Dedifferentiated amniotic fluid mesenchymal stem cell (primary cell): ENCODE measurements at regions not wholly inside any gene's neighbourhood (a gene's known extent, or its start where the extent isn't known, plus 50 kb on each side); places are given as distances from the start of the nearest gene placed in this dataset.

ENCODE experiments used
- DNase-seq: peaks from one replicate; pipeline ENCODE4 v3.0.0-alpha.2; 2016; ENCODE audit errors: extremely low spot score

DNA sequence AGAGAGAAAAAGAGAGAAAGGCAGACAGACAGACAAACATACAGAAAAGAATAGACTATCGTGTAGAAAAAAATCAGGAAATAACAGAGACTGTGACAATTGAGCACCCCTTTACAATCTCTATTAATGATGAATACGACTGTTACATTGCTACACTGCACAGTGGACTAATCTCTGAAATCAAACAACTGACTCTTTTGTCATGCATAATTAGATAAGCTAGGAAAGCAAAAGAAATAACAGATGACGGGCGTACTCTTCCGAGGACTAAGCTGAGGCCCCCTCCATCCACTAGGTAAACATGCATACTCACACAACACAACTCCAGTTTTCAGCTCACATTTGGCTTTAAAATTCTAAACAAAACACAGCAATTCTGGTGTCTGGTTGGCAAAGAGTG is 267.0 kb downstream of the NOL4 start:
- DNase-seq: no peak

DNA sequence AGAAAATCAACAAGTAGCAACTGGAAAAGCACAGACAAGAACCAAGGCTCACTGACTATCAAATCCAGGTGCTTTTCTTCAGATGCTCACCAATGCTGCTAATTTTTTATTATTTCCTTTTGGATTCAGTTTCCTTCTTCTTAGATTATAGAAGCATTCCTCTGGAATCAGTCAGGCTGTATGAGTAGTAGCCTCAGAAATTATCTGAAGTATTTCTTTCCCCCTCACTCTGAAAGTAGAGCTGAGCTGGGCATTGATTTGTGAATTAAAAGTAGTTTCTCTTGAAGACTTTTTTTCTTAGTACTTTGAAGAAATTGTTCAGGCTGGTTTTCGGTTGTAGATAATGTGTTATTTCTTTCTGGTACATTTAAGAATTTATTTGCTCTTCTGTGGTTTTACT is 273.7 kb downstream of the NOL4 start:
- peak; percentile 53 for DNase-seq

DNA sequence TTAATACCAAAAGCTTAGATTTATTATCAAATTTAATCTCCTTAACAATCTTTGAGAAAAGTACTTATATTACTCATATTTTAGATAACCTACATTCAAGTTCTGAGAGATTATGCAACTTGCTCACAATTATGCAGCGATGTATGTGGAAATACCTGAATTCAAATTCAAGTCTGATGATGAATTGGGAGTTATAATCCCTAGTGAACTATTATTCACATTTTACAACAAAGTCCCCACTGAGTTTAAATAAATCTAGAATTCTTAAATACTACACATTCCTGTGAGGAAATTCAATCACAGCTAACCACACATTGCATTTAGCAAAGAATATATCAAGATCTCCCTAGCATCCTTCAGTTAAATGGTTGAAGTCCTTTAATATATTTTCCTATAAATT is 278.4 kb downstream of the NOL4 start:
- no peak for DNase-seq

DNA sequence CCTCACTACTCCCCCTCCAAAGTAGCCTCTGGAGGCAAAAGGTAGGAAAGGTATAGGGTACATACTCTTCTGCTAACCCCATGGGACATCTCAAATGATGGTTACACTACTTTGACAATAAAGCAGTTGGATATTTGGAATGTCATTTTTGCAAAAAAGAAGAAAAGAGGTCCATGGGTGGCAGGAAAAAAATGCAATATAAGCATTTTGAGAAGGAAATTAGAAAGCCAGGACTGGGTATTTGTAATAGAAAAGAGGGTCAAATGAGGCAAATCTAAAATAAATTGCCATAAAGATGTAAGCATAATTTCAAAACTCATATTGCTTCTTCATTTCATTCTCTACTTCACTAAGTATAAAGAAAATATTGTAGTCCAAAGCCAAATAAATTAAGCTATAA is 280.2 kb downstream of the NOL4 start:
- DNase-seq: no peak

DNA sequence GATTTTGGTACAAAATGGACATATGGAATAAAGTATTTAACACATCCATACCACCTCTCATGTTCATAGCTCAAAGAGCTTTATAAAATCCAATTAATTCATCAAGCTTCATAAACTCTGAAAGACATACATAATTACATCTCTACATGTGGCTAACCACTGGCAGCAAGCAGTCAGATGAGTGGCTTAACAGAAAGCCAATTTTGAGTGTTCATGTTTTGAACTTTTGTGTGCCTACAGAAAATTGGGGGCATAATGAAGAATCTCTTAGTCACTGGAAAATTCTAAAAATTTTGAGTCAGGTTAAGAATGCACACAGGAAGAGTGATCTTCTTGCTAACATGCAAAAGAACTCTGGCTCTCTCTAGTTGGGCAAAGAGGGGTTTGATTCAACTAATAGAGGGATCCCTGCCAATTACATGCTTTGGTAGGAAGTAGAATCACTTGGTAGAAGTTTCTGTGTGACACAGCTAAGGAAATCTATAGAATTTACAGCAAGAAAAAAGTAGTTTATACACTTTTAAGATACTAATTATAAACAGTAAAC is 287.4 kb downstream of the NOL4 start:
- DNase-seq: no peak

DNA sequence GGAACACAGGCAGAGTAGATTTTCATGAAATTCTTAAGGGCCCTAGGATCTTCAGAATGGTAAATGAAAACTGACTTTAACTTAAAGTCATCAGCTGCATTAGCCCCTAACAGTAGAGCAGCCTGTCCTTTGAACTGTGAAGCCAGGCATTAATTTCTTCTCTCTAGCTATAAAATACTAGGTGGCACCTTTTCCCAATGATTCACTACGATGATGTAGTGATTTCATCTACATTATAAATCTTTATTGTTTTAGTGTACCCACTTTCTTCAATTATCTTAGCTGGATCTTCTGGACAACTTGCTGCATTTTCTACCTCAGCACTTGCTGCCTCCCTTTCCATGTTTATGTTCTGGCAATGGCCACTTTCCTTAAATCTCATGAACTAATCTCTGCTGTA is 290.5 kb downstream of the NOL4 start:
- no peak for DNase-seq

DNA sequence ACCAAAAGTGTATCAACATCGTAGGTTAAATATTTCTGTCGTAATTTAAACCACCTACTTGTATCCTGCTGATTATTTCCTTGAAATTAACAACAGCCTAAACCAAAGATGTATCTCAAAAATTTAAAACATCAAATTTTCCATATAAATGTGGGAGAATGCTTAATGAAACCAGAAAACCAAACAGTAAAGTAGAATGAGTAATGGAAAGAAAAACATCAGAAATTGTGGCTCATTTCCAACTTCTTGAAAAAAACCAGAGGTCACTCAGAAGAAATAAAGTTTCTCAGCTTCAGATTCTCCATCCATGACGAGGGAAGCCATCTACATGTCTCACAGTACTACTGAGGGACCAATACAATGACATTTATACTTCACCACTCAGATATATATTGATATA is 296.5 kb downstream of the NOL4 start:
- peak; percentile 62 for DNase-seq

DNA sequence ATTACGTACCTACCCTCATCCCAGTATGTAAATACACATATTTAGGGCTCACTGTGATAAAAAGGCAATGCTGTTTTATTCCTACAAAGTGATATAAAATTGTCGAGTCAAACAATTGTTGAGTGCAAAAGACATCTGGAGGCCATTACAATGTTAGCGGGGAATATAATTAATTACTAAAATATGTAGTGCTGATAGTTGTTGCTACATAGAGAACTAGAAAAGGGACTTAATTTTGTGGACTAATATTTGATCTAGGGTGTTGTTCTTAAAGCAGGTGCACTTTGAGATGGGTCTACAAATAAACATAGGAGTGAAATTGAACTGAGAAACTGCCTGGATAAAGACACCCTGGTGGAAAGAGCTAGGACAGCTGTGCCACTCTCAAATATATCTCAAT is 300.1 kb downstream of the NOL4 start:
- DNase-seq: no peak

DNA sequence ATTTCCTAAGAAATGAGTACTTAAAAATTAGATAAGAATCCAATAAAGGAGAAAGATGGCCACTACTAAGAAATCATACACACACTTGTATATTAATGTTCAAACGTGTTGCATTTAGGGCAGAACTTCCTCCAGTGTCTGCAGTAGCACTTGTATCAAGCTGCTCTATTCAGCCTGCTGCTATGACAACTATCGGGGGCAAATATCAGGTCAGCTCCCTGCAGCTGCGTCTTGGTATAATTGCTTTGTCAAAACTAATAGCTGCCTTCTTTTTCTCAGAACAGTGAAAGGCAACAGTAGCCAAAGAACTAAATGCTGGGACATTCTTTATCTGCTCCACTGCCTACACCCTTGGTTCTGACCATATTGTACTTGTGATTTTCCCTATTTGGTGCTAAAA is 300.7 kb downstream of the NOL4 start:
- DNase-seq: no peak

DNA sequence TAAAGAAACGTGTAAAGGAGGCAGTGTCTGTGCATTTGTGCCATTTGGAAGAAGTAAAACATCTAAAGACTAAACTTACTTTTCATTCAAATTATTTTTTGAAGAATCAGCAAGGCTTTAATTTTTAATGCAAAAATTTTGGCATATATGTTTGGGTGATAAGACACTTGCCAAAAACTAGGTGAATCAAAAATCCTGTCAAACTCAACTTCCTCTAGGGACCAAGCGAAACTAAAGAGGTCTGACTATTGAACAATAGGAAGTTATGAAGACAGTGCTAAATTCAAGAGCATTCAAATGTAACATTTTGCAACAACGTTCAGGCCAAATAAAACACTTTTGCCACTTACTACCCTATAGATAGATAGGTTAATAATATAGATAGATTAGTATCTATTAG is 306.1 kb downstream of the NOL4 start:
- no peak for DNase-seq

DNA sequence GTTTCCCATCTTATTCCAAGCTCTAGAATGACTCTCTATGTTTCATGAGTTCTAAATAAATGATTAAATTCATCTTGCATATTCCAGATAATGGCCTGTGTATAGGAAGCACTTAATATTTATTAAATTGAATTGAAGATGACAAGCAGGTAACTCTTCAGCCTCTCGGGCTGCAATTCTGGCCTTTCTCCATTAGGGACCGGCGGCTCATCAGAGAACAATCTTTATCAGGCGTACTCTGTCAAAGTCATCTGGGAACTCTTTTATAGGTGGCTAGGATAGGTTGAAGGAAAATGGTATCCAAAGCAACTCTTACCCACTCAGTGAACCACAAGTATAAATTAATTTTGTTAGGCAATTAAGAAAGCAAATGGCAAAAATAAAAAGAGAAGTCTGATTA is 308.5 kb downstream of the NOL4 start:
- DNase-seq: no peak

DNA sequence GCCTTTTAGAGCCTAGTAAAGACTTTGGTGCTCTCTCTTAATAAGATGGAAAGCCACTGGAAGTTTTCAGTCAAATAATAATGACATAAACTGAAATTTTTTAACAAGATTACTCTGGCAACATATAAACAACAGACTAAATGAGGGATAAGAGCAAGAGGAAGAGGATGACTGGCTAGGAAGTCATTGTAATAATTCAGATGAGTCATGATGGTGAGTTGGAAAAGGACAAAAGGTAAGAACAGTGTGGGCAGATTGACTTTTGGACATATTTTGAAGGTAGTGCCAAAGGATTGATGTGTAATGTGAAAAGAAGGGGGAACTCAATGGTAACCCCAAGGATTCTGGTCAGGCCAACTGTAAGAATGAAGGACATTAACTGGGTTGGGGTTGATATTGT is 310.3 kb downstream of the NOL4 start:
- no peak for DNase-seq

DNA sequence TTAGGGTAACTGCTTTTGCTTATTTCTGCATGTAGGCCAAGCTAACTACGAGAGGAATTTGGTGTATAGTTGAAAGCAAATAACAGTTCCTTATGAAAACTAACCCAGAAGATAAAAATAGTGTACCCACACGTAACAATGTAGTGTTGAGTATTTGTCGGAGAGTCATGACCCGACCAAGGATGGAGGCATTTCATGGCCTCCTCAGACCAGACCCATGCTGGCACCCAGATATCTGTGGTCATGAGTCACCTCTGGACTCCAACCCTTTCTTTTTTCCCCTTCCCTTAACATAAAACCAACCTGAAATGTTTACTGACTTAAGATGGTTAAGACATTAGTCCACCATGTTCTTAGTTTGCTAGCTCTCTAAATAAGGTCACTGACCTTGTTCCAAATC is 318.7 kb downstream of the NOL4 start:
- DNase-seq: no peak

DNA sequence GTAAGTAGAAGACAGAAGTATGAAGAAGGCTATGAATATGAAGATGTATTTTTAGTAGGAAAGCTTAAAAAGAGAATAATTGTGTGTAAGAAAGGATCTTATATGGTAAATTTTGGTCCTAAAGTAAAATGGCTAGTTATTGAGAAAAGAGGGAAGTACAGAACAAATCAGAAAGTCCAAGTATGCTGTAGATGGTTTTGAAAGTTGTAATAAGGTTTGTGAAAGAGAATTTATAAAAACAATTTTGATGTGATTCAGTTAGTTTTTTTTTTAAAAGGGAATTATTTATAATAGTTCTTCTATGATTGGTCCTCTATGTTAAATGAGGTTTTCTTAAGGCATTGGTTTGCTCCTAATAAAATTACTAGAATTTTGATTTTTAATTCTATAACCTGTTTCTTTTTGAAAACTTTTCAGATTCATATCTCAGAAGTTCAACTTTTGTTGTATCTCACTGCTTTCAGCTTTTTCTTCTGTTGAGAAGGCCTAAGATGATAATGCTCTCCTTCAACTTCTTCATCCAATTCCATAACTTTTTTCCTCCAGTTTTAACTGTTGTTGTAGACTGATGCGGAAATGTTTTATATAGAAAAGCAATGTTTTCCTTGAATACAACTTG is 322.7 kb downstream of the NOL4 start:
- no peak for DNase-seq

DNA sequence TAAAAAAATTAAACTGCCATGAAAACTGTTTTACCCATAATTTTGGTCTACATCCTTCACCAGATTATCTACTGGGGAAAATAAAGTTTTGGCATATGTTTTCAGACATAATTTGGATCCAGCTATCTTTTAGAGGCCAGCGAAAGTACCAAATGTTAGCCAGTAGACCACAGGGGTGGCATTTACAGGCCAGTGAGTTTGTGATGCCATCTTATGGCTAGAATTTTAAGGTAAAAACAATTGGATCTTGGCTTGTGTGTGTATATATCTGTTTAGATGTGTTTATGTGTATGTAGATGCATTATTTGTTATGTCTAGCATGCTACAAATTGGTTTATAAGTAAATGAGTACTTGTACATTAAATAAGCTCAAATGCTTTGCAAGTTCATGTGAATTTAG is 322.6 kb downstream of the ASXL3 start:
- no peak for DNase-seq

DNA sequence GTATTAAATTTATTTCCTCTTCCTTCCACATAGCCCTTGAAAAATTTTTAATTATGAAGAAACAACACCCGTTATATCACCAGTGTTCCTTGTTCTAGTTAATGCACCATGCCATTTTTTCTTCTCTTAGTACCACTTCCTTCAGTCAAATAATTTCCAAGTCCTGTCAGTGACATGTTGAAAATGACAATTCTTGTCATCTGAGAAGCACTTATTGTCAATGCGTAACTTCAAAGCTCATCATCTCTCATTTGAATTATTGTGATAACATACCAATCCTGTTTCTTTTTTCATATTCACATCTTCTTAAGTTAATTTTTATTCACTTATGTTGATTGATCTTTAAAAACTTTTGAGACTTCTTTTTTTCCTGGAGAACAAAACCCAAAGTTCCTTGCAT is 320.4 kb downstream of the ASXL3 start:
- DNase-seq: no peak

DNA sequence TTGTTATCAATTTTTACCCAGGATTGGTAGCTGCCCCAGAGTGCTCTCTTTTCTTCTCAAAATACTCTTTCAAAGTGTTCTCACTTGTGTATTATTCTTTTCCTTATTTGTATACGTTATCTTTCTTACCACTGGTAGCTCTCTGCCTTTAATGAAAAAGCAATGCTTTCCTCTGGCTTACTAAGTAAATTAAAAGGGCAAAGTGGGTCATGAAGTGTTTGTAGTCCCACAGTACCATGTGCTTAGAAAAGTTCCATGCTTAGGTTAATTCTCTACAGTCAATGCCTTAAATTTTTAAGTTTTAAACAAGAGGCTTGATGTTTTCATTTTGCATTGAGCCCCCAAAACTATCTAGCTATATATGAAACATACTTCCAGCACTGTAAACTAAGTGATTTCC is 300.2 kb downstream of the ASXL3 start:
- no peak for DNase-seq

DNA sequence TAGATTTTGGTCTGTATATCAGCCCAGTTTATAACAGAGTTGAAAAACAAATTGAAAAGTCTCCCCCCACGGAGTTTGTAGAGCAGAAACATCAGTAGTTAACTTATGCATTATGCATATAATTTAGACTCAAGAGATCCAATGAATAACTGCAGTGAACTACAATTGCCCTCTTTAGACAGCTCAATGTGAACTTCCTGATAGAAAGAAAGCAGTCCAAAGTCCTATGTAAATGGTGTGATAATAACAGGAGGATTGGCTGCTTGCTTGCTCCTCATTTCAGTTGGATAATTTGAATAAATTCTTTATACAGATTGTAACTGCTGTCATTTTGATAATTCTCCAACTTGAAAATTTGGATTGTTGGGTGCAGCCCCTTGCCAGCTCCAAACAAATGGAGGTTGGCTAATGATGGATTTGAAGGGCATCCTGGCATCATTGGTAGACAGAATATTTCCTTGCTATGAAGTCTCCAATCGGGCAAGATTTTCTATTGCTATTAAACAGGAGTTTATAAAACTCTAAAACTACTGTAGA is 297.1 kb downstream of the ASXL3 start:
- DNase-seq: no peak

DNA sequence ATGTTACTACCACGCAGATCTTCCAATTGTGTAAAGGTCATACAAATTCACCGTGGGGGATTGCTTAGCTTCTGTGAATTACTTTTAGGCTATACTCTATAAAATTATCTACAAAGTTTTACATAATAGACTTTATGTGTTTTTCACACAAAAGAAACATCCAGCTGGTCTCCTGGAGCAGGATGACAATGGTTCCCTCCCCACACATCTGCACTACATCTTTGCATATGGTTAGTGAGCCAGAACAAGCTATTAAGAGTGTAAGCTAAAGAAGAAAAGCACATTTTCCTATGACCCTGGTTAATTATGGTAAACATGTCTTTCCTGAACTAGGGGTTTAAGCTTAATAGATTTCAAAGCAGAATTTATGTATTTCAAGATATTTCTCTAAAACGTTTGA is 295.1 kb downstream of the ASXL3 start:
- DNase-seq: no peak

DNA sequence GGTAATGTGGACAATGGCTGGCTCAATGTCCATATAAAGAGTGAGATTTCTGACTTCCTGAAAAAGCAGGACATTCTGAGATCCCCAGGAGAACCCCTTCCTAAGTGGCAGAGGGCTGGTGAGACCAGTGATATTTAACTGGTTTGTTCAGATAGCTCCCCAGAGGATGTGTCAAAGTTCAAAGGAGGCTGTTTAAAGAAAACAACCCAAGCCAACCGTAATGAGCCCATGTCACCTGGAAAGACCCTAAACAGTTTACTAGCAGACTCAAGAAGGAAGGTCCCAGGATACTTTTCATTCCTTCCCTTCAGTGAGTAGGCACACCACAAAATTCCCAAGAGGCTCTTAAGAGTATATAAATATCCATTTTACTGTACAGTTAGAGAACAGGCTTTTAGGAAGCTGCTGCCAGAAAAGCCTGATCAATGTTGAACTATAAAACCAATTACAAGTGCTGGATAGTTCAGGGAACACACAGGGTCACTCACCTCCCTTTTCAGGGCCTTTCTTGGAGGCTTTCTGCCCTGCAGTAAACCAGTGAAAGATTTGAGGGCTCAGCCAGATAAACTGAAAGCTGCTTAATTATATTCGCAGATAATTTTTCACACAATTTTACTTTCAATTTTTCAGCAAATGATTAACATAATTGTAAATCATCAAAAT is 293.5 kb downstream of the ASXL3 start:
- no peak for DNase-seq

DNA sequence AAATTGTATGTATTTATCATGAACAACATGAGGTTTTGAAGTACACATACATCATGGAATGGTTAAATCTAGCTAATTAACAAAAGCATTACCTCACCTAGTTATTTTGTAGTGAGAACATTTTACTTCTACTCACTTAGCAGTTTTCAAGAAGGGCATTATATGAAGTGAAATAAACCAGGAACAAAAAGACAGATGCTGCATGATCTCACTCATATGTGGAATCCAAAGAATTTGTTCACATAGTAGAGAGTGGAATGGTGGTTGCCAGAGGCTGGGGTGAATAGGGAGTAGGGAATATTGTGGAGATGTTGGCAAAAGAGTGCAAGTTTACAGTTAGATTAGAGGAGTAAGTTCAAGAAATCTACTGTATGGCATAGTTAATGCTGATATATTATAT is 292.0 kb downstream of the ASXL3 start:
- peak; percentile 69 for DNase-seq

DNA sequence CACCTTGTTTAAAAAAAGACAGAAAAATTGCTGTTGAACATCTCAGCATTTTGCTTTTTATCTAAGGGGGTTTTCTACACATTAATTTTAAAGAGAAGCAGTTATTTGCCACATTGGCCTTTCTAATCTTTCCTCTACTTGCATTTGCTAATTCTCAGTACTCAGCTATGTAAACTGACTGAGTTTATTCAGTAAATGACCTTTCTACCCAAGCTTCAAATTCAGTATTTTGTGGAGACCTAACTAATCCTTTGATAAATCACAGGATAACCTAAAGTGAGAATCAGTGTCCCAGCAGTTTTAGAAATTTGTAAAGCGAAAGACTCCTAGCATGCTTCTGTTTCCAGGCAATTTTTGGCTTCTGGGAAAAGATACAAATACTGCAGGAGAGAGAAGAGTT is 288.4 kb downstream of the ASXL3 start:
- DNase-seq: no peak

DNA sequence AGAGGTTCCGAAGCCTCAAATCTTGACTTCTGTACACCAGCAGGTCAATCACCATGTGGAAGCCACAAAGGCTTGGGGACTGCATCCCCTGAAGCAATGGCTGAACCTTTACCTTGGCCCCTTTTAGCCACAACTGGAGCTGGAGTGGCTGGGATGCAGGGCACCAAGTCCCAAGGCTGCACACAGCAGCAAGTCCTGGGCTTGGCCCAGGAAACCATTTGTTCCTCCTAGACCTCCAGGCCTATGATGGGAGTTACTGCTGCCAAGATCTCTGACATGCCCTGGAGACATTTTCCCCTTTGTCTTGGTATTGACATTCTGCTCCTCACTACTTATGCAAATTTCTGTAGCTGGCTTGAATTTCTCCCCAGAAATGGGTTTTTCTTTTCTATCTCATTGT is 285.9 kb downstream of the ASXL3 start:
- DNase-seq: no peak

DNA sequence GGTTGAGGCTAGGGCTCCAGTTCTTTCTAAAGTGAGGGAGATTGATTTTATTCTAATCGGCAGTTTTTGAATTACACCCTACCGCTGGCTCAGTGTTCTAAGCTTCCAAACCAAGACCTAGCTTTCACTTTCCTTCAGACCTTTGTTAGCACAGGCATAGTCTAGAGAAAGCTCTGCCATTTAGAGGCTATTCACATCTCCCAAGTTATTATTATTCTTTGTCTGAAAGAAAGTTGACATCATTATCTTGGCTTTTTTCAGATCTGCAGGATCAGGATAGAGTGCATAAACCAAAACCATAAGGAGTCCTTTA is 276.8 kb downstream of the ASXL3 start:
- no peak for DNase-seq
